ENCODE measurements at regions not wholly inside any gene's neighbourhood (a gene's known extent, or its start where the extent isn't known, plus 50 kb on each side); places are given as distances from the start of the nearest gene placed in this dataset.
A peak's percentile ranks its signal among the peaks of the same experiment; 100 is the strongest.

DNA sequence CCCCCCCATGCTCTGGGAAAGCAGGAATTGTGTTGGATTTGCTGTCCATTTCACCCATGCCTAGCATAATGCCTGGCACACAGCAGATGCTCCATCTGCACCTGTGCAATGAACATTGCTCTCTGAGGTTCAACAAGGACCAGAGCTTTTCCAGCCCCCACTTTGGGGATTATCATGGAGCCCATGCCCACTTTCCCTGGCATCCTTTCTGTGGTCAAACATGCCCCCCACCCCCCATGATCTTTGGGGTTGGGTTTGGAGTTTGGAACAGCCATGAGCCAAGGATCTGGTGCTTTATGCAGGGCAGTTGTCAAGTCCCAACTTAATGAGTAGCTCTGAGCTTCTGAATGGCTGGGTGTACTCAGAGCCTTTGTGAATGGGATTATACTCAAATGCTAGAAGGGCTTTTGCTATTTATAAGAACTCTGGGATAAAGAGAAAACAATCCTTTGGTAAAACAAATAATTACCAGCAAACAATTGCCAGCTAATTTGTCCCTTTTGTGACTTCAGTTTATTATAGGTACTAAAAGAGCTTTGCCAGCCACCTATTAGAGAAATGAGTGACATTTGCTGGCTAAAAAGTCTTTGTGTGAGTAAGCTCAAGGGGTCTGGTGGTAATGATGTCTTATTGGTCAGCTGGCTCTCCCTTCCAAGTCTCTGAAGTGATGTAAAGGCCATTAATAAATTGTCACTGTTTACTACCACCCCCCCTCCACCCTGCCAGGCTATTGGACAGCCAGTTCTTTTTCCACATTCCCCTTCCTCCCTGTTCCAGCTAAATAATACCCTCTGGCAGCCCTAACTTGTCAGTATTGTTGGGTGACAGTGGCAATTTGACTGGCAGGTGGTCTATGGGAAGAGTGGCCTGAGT is 182.3 kb downstream of the MACROH2A1 start:
- no peak for DNase-seq
- Histone ChIP-seq H3K27me3 (ENCODE audit: insufficient read depth in 3 of 3, low read length in 2 of 3) (no peaks in the 10 kb centered on the region), H3K9me3 (no peaks in the 10 kb centered on the region), H3K4me1 (peaks cover 25% of the 10 kb centered on the region), H3K27ac (no peak overlapping the region), H3K36me3 (ENCODE audit: insufficient read depth in 1 of 2, low read depth in 1 of 2) (no peaks in the 10 kb centered on the region), H3K4me3 (no peak overlapping the region)
- TF ChIP-seq, protein P1, sequence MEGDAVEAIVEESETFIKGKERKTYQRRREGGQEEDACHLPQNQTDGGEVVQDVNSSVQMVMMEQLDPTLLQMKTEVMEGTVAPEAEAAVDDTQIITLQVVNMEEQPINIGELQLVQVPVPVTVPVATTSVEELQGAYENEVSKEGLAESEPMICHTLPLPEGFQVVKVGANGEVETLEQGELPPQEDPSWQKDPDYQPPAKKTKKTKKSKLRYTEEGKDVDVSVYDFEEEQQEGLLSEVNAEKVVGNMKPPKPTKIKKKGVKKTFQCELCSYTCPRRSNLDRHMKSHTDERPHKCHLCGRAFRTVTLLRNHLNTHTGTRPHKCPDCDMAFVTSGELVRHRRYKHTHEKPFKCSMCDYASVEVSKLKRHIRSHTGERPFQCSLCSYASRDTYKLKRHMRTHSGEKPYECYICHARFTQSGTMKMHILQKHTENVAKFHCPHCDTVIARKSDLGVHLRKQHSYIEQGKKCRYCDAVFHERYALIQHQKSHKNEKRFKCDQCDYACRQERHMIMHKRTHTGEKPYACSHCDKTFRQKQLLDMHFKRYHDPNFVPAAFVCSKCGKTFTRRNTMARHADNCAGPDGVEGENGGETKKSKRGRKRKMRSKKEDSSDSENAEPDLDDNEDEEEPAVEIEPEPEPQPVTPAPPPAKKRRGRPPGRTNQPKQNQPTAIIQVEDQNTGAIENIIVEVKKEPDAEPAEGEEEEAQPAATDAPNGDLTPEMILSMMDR (IDR thresholded peaks at IDR 0.05) = no peak
- ATAC-seq = peak in 2 of 4 donors; percentile 47 to 80
- intact Hi-C loops (cut with DNase I) = no loop called here

DNA sequence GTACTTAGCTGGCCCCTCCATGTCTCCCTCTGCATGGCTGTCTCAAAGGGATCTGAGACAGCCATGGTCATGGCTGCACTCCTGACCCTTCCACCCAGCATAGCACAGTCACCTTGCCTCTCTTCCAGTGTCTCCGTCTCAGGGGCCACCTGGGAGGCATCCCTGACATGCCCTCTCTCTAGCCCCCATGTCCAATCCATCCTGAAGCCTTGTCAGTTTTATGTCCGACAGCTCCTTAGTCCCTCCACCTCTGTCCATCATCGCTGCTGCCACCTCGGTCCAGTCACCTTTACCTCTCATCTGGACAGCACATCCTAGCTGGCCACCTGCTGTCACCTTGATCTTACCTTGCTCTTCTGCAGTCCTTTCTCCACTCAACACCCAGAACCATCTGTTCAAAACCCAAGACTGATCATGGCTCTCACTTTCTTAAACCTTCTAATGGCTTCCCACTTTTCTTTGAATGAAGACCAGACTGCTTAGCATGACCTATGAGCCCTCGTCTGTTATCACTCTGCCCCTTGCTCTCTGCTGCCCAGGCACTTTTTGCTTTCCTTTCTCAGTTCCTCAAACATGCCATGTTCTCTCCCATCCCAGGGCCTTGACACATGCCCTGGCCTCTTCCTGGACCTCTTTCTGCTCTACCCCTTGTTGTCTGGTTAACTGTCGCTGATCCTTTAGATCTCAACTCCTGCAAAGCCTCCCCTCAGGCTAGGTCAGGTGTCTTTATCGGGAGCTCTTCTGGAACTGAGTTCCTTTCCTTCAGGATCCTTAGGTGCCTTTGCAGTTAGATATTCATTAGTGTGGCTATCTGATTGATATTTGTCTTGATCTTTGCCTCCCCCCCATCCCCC is 181.8 kb upstream of the PITX1 start:
- TF ChIP-seq, protein P1 (IDR thresholded peaks at IDR 0.05) = no peak
- Histone ChIP-seq H3K9me3 (no peaks in the 10 kb centered on the region), H3K4me3 (no peak overlapping the region), H3K4me1 (peaks cover 30% of the 10 kb centered on the region), H3K36me3 (ENCODE audit: insufficient read depth in 1 of 2, low read depth in 1 of 2) (no peaks in the 10 kb centered on the region), H3K27ac (no peak overlapping the region), H3K27me3 (ENCODE audit: insufficient read depth in 3 of 3, low read length in 2 of 3) (no peaks in the 10 kb centered on the region)
- WGBS, 3 donors = 78 to 89% (median 85%) methylated on average over 7 of the region's 7 CpGs
- DNase-seq = no peak
- intact Hi-C loops (cut with DNase I) = no loop called here
- no peak for ATAC-seq

DNA sequence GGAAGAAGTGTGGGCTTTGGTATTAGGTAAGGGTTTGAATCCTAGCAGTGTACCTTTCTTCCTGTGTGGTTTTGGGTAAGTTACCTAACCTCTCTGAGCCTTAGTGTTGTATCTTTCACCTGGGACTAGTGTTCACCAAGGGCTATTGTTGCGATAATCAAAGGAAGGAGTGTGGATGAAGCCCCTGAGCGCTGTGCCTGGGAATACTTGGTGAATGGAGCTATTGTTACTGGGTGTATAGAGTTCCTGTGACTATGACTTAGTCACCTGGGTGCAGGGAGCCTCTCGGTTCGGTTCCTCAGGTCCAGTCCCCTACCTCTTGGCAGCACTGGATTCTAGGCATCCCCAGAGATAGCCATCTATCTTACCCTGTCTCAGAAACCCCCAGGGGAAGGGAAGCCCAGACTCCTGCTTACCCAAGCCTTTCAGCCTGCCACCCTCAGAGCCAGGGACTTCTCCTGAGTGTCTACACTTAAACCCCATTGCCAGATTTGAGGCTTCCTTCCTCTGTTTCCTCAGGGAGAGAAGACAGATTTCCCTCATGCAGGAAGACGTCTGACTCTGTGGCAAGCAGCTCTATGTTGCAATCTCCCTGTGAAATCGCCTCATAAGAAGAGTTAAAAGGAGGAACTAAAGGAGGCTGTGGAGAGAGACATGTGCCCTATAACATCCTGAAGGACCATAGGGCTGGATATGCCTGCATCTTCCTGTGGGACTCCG is 181.0 kb upstream of the PITX1 start:
- Histone ChIP-seq H3K4me1 (peaks cover 33% of the 10 kb centered on the region), H3K27ac (no peak overlapping the region), H3K9me3 (no peaks in the 10 kb centered on the region), H3K27me3 (ENCODE audit: insufficient read depth in 3 of 3, low read length in 2 of 3) (no peaks in the 10 kb centered on the region), H3K4me3 (no peak overlapping the region), H3K36me3 (ENCODE audit: insufficient read depth in 1 of 2, low read depth in 1 of 2) (no peaks in the 10 kb centered on the region)
- ATAC-seq = no peak
- TF ChIP-seq, protein P1 (IDR thresholded peaks at IDR 0.05) = no peak
- WGBS, 3 donors = 65 to 76% (median 72%) methylated on average over 7 of the region's 7 CpGs
- intact Hi-C loops (cut with DNase I) = no loop called here
- DNase-seq = no peak

DNA sequence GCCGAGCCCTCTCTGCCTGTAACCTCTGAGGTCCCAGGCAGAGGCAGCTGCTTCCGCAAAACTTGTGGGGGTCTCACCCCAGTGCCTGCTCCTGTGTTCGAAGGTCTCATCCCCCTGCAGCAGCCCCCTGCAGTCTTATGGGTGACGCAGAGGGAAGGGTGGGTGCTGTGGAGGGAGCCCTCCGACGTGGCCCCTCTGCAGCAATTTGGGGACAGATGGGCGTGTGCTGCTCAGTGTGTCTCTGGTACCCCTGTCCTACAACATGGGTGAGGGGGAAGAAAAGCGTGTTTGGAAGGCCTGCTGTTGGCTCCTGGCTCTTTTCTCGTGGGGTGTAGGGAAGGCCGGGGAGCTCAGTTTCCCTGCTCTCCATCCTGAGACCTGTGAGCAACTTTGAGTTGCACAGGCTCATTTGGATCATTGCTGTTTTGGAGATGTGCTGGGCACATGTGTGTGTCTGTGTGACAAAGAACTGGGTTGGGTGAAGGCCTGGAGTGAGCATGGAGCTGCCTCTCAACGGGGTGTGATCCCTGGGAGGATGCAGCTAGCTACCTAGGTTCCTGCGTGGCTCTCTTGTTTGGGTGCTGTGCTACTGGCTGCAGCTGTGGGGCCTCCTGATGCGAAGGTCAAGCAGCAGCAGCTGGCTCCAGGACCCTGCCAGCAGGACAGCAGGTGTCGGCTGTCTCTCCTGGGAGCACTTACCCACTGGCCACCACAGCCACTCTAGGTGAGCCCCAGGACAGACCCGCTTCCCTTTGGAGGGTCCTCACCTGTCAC is 179.6 kb upstream of the PITX1 start:
- H3K27ac ChIP-seq = no peak overlapping the region

More for the DNA sequence above, 179.6 kb upstream of the PITX1 start:
- no peaks in the 10 kb centered on the region for H3K36me3 ChIP-seq (ENCODE audit: insufficient read depth in 1 of 2, low read depth in 1 of 2)
- 69 to 73% (median 71%) methylated on average over 15 of the region's 15 CpGs for WGBS, 3 donors
- no peak for ATAC-seq
- no peaks in the 10 kb centered on the region for H3K27me3 ChIP-seq (ENCODE audit: insufficient read depth in 3 of 3, low read length in 2 of 3)
- no peaks in the 10 kb centered on the region for H3K9me3 ChIP-seq
- peaks cover 44% of the 10 kb centered on the region for H3K4me1 ChIP-seq
- no peak for DNase-seq
- intact Hi-C loops (cut with DNase I) = no loop called here
- TF ChIP-seq, protein P1 (IDR thresholded peaks at IDR 0.05) = no peak
- H3K4me3 ChIP-seq = no peak overlapping the region

All from psoas muscle (tissue), 7 donors.